SK-N-SH (cell line): ENCODE measurements at regions not wholly inside any gene's neighbourhood (a gene's known extent, or its start where the extent isn't known, plus 50 kb on each side); places are given as distances from the start of the nearest gene placed in this dataset.
A peak's percentile ranks its signal among the peaks of the same experiment; 100 is the strongest.

Source experiments
- CTCF ChIA-PET: fragments of 300-600, 350-600 bp; formaldehyde crosslinking; extraction: SDS; loops from one replicate; lab custom pipeline; 2021; lab: Yijun Ruan, JAX
- POLR2A ChIA-PET: fragments of 350-600 bp; sonication (Branson Sonifier 250); formaldehyde crosslinking; extraction: SDS; loops from one replicate; lab custom pipeline; 2020; ENCODE audit warnings: antibody characterized with exemption, inconsistent platforms; lab: Yijun Ruan, JAX
- DNase-seq: peaks from one replicate; pipeline ENCODE4 v3.0.0; 2012
- H2AFZ ChIP-seq: fragments of 200-600 bp; sonication (generic); 2 replicates; pipeline ENCODE4 v1.8.1; 2016; ENCODE audit warnings: antibody characterized with exemption, mild to moderate bottlenecking, low read depth
- H3F3A ChIP-seq: fragments of 200-600 bp; sonication (generic); replicated peaks from 2 replicates; pipeline ENCODE3; 2016; ENCODE audit warnings: antibody characterized with exemption, mild to moderate bottlenecking; ENCODE audit not compliant: insufficient read depth
- H3K27ac ChIP-seq, 2 experiments: fragments of 200-500 bp in 1 of 2; fragments of 200-600 bp in 1 of 2; sonication (Bioruptor generic) in 1 of 2; sonication (generic), shearing (Covaris generic) in 1 of 2; 2 replicates each; pipeline versions ENCODE4 v1.5.1 to v1.6.1; 2014 to 2016; ENCODE audit warnings: low read depth in 2 of 2, inconsistent platforms in 1 of 2, low read length in 1 of 2, mild to moderate bottlenecking in 1 of 2, mixed read lengths in 1 of 2
- H3K27me3 ChIP-seq: fragments of 200-600 bp; sonication (generic), shearing (Covaris generic); 2 replicates; pipeline ENCODE4 v1.6.1; 2016; ENCODE audit warnings: mixed run types; ENCODE audit not compliant: insufficient read depth
- H3K36me3 ChIP-seq, 2 experiments: fragments of 200-500 bp in 1 of 2; fragments of 200-600 bp in 1 of 2; sonication (Bioruptor generic) in 1 of 2; sonication (generic) in 1 of 2; replicated peaks in 1 of 2; 2 replicates each; pipeline versions ENCODE3 to v1.5.1; 2014 to 2016; ENCODE audit warnings: low read length in 1 of 2, mild to moderate bottlenecking in 1 of 2; ENCODE audit not compliant: insufficient read depth in 2 of 2, control insufficient read depth in 1 of 2
- H3K4me1 ChIP-seq, 2 experiments: fragments of 200-500 bp in 1 of 2; fragments of 200-600 bp in 1 of 2; sonication (Bioruptor generic) in 1 of 2; sonication (generic), shearing (Covaris generic) in 1 of 2; 2 replicates each; pipeline versions ENCODE4 v1.5.1 to v1.6.1; 2014 to 2016; ENCODE audit warnings: low read depth in 1 of 2, low read length in 1 of 2, mixed run types in 1 of 2; ENCODE audit not compliant: insufficient read depth in 2 of 2, control insufficient read depth in 1 of 2
- H3K4me2 ChIP-seq: fragments of 200-600 bp; sonication (generic), shearing (Covaris generic); 2 replicates; pipeline ENCODE4 v1.6.1; 2017; ENCODE audit warnings: mixed run types
- H3K4me3 ChIP-seq, 2 experiments: fragments of 200-500 bp in 1 of 2; fragments of 200-600 bp in 1 of 2; sonication (Bioruptor generic) in 1 of 2; sonication (generic), shearing (Covaris generic) in 1 of 2; 2 replicates each; pipeline versions ENCODE4 v1.5.1 to v1.8.1; 2014 to 2016; ENCODE audit warnings: low read depth in 2 of 2, inconsistent platforms in 1 of 2, low read length in 1 of 2, mild to moderate bottlenecking in 1 of 2, mixed read lengths in 1 of 2, moderate library complexity in 1 of 2
- H3K79me2 ChIP-seq: fragments of 200-600 bp; sonication (generic); 2 replicates; pipeline ENCODE4 v1.8.1; 2017; ENCODE audit warnings: mild to moderate bottlenecking; ENCODE audit not compliant: insufficient read depth
- H3K9ac ChIP-seq: fragments of 200-600 bp; sonication (generic); 2 replicates; pipeline ENCODE4 v1.6.1; 2017; ENCODE audit warnings: mixed run types
- H3K9me2 ChIP-seq: fragments of 200-600 bp; sonication (generic); 2 replicates; pipeline ENCODE4 v1.6.1; 2017; ENCODE audit warnings: mixed run types
- H3K9me3 ChIP-seq: fragments of 200-600 bp; sonication (generic); 2 replicates; pipeline ENCODE4 v1.6.1; 2017; ENCODE audit warnings: mixed run types, mild to moderate bottlenecking, moderate library complexity
- H4K20me1 ChIP-seq: fragments of 200-600 bp; sonication (generic); 2 replicates; pipeline ENCODE4 v1.6.1; 2017; ENCODE audit warnings: mild to moderate bottlenecking, mixed run types; ENCODE audit not compliant: insufficient read depth
- ELF1 ChIP-seq: IDR thresholded peaks from 2 replicates; pipeline ENCODE4 v1.4.0; 2012
- EP300 ChIP-seq, 2 experiments: IDR thresholded peaks; 2 replicates each; pipeline versions ENCODE4 v1.4.0 to v1.6.1; 2012; ENCODE audit warnings: borderline replicate concordance in 1 of 2, low read depth in 1 of 2, low read length in 1 of 2
- FOXJ3 ChIP-seq: sonication (generic); formaldehyde crosslinking; IDR thresholded peaks from 2 replicates; pipeline ENCODE4 v1.5.1; 2020; ENCODE audit warnings: mild to moderate bottlenecking, missing genetic modification reagents
- GABPA ChIP-seq: IDR thresholded peaks from 2 replicates; pipeline ENCODE4 v1.4.0; 2012; ENCODE audit warnings: low read depth, mild to moderate bottlenecking
- GATA2 ChIP-seq: sonication (generic); formaldehyde crosslinking; IDR thresholded peaks from 2 replicates; pipeline ENCODE4 v1.5.0; 2020; ENCODE audit warnings: mild to moderate bottlenecking, missing genetic modification reagents
- MEF2A ChIP-seq: IDR thresholded peaks from 2 replicates; pipeline ENCODE4 v1.4.0; 2012; ENCODE audit warnings: low read depth, borderline replicate concordance
- MXI1 ChIP-seq: IDR thresholded peaks from 2 replicates; pipeline ENCODE4 v1.6.1; 2012; ENCODE audit warnings: mild to moderate bottlenecking, low read depth, low read length, improper control_type of control experiment
- NFIC ChIP-seq: IDR thresholded peaks from 2 replicates; pipeline ENCODE4 v1.4.0; 2012; ENCODE audit warnings: borderline replicate concordance
- NRF1 ChIP-seq: IDR thresholded peaks from 2 replicates; pipeline ENCODE4 v1.6.1; 2012; ENCODE audit warnings: low read depth, mild to moderate bottlenecking, low read length
- POLR2AphosphoS5 ChIP-seq: IDR thresholded peaks from 2 replicates; pipeline ENCODE4 v1.6.1; 2012; ENCODE audit warnings: low read depth, low read length
- RAD21 ChIP-seq: IDR thresholded peaks from 2 replicates; pipeline ENCODE4 v1.6.1; 2012; ENCODE audit warnings: mild to moderate bottlenecking, low read length
- RCOR1 ChIP-seq: fragments of 150-350 bp; IDR thresholded peaks from 2 replicates; pipeline ENCODE4 v1.6.1; 2017; ENCODE audit warnings: antibody characterized with exemption, low read length
- RFX5 ChIP-seq: IDR thresholded peaks from 2 replicates; pipeline ENCODE4 v1.6.1; 2012; ENCODE audit warnings: mild to moderate bottlenecking, improper control_type of control experiment, low read length
- SIN3A ChIP-seq: IDR thresholded peaks from 2 replicates; pipeline ENCODE4 v1.6.1; 2012; ENCODE audit warnings: low read depth, mild to moderate bottlenecking, low read length, moderate library complexity, borderline replicate concordance
- TAF1 ChIP-seq: IDR thresholded peaks from 2 replicates; pipeline ENCODE4 v1.6.1; 2012; ENCODE audit warnings: low read depth, mild to moderate bottlenecking, low read length, moderate library complexity, borderline replicate concordance
- TCF12 ChIP-seq: IDR thresholded peaks from 2 replicates; pipeline ENCODE4 v1.4.0; 2012
- TEAD4 ChIP-seq: IDR thresholded peaks from 2 replicates; pipeline ENCODE4 v1.4.0; 2012; ENCODE audit warnings: mild to moderate bottlenecking, borderline replicate concordance; ENCODE audit not compliant: insufficient read depth
- YY1 ChIP-seq: IDR thresholded peaks from 2 replicates; pipeline ENCODE4 v1.4.0; 2012; ENCODE audit warnings: low read depth, mild to moderate bottlenecking
- TF ChIP-seq, protein P1 (sequence below): fragments of 150-350 bp; IDR thresholded peaks from 2 replicates; pipeline ENCODE4 v1.6.1; 2016; ENCODE audit warnings: mild to moderate bottlenecking, low read depth, low read length
- TF ChIP-seq, protein P2 (sequence below): IDR thresholded peaks from 2 replicates; pipeline ENCODE4 v1.4.0; 2012; ENCODE audit warnings: low read depth, borderline replicate concordance
- TF ChIP-seq, protein P3 (sequence below): IDR thresholded peaks from 2 replicates; pipeline ENCODE4; 2012
- TF ChIP-seq, protein P4 (sequence below): IDR thresholded peaks from 2 replicates; pipeline ENCODE4 v1.4.0; 2012; ENCODE audit warnings: low read depth, borderline replicate concordance
- TF ChIP-seq, protein P5 (sequence below): IDR thresholded peaks from 2 replicates; pipeline ENCODE4 v1.6.1; 2012; ENCODE audit warnings: mild to moderate bottlenecking, low read depth, low read length, moderate library complexity

DNA sequence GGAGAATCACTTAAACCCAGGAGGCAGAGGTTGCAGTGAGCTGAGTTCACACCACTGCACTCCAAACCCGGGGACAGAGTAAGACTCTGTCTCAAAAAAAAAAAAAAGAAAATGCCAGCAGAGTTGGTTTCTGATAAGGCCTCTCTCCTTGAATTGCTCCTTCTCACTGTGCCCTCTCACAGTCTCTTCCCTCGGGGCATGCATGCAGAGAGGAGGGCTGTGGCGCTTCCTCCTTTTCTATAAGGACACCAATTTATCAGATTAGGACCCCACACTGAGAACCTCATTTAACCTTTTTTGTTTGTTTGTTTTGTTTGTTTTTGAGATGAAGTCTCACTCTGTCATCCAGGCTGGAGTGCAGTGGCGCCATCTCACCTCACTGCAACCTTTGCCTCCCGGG is 110.5 kb downstream of the ZFP36L2 start (continued):
- TF ChIP-seq, protein P1, sequence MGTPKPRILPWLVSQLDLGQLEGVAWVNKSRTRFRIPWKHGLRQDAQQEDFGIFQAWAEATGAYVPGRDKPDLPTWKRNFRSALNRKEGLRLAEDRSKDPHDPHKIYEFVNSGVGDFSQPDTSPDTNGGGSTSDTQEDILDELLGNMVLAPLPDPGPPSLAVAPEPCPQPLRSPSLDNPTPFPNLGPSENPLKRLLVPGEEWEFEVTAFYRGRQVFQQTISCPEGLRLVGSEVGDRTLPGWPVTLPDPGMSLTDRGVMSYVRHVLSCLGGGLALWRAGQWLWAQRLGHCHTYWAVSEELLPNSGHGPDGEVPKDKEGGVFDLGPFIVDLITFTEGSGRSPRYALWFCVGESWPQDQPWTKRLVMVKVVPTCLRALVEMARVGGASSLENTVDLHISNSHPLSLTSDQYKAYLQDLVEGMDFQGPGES, result no peak
- TF ChIP-seq POLR2AphosphoS5 (no peak), GABPA (no peak), MXI1 (no peak), SIN3A (no peak)

DNA sequence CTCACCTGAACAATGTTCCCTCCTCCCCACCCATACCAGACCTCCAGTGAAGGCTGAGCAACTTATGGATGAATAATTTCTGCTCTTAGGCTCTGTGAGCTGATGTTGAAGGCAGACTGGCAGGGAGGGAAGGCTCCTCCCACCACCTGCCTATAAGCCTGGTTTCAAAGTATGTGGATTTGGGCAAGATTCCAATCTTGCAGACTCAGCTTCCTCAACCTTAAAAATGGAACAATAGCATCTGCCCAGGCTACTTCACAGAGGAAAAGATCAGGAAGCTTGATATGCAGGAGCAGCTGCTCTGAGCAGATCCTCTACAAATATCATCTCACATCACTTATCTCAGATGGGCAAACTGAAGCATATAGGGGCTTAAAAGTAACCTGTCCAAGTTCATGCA is 112.2 kb downstream of the ZFP36L2 start:
- H2AFZ ChIP-seq, result no peak overlapping the region
- peaks cover 9% of the 10 kb centered on the region for H3F3A ChIP-seq
- no peak overlapping the region for H3K27ac ChIP-seq
- no peak for DNase-seq
- CTCF ChIA-PET, result interaction anchor here (0.6 to 0.8 kb wide), 2 partner anchors 9 to 167 kb away, joined by 3 read pairs; no protein-coding TSS in a partner anchor
- no peak overlapping the region for H3K9ac ChIP-seq
- no peak overlapping the region for H3K4me2 ChIP-seq
- no peaks in the 10 kb centered on the region for H4K20me1 ChIP-seq
- H3K4me1 ChIP-seq, result peaks cover 9 to 20% of the 10 kb centered on the region in 2 experiments; a peak in 3 of 4 replicates
- no peaks in the 10 kb centered on the region for H3K79me2 ChIP-seq
- no peaks in the 10 kb centered on the region for H3K9me2 ChIP-seq
- H3K36me3 ChIP-seq, result no peaks in the 10 kb centered on the region
- H3K9me3 ChIP-seq, result no peaks in the 10 kb centered on the region
- H3K4me3 ChIP-seq, result no peak overlapping the region
- no peaks in the 10 kb centered on the region for H3K27me3 ChIP-seq
- POLR2A ChIA-PET, result interaction anchor here (0.6 kb wide), 1 partner anchor 53 kb away, joined by 3 read pairs; no protein-coding TSS in a partner anchor
- TF ChIP-seq POLR2AphosphoS5, result no peak
- TF ChIP-seq, protein P2, sequence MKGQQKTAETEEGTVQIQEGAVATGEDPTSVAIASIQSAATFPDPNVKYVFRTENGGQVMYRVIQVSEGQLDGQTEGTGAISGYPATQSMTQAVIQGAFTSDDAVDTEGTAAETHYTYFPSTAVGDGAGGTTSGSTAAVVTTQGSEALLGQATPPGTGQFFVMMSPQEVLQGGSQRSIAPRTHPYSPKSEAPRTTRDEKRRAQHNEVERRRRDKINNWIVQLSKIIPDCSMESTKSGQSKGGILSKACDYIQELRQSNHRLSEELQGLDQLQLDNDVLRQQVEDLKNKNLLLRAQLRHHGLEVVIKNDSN, result no peak
- TF ChIP-seq, protein P3, sequence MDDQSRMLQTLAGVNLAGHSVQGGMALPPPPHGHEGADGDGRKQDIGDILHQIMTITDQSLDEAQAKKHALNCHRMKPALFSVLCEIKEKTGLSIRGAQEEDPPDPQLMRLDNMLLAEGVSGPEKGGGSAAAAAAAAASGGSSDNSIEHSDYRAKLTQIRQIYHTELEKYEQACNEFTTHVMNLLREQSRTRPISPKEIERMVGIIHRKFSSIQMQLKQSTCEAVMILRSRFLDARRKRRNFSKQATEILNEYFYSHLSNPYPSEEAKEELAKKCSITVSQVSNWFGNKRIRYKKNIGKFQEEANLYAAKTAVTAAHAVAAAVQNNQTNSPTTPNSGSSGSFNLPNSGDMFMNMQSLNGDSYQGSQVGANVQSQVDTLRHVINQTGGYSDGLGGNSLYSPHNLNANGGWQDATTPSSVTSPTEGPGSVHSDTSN, result 0 out of 2 replicates have a peak, but pooled peaks have one; percentile 21
- peak in 1 of 2 experiments; percentile 30; a peak in 1 of 4 replicates for TF ChIP-seq EP300 (IDR thresholded peaks at IDR 0.05; ENCODE audit: borderline replicate concordance in 1 of 2, low read depth in 1 of 2, low read length in 1 of 2)
- TF ChIP-seq NRF1, result no peak
- TF ChIP-seq, protein P4, sequence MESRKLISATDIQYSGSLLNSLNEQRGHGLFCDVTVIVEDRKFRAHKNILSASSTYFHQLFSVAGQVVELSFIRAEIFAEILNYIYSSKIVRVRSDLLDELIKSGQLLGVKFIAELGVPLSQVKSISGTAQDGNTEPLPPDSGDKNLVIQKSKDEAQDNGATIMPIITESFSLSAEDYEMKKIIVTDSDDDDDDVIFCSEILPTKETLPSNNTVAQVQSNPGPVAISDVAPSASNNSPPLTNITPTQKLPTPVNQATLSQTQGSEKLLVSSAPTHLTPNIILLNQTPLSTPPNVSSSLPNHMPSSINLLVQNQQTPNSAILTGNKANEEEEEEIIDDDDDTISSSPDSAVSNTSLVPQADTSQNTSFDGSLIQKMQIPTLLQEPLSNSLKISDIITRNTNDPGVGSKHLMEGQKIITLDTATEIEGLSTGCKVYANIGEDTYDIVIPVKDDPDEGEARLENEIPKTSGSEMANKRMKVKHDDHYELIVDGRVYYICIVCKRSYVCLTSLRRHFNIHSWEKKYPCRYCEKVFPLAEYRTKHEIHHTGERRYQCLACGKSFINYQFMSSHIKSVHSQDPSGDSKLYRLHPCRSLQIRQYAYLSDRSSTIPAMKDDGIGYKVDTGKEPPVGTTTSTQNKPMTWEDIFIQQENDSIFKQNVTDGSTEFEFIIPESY, result no peak
- peak; percentile 47; the same call in 1 of the 2 replicates for TF ChIP-seq RCOR1
- TF ChIP-seq TEAD4, result 0 out of 2 replicates have a peak, but pooled peaks have one; percentile 15
- no peak for TF ChIP-seq SIN3A
- no peak for TF ChIP-seq MXI1
- peak; percentile 43 for TF ChIP-seq GATA2 (CRISPR knock-in tag)
- TF ChIP-seq YY1, result no peak
- TF ChIP-seq RFX5, result no peak
- TF ChIP-seq NFIC, result peak; percentile 90
- peak; percentile 88 for TF ChIP-seq TCF12
- no peak for TF ChIP-seq MEF2A
- no peak for TF ChIP-seq FOXJ3 (CRISPR knock-in tag)
- TF ChIP-seq ELF1, result no peak
- TF ChIP-seq, protein P5, sequence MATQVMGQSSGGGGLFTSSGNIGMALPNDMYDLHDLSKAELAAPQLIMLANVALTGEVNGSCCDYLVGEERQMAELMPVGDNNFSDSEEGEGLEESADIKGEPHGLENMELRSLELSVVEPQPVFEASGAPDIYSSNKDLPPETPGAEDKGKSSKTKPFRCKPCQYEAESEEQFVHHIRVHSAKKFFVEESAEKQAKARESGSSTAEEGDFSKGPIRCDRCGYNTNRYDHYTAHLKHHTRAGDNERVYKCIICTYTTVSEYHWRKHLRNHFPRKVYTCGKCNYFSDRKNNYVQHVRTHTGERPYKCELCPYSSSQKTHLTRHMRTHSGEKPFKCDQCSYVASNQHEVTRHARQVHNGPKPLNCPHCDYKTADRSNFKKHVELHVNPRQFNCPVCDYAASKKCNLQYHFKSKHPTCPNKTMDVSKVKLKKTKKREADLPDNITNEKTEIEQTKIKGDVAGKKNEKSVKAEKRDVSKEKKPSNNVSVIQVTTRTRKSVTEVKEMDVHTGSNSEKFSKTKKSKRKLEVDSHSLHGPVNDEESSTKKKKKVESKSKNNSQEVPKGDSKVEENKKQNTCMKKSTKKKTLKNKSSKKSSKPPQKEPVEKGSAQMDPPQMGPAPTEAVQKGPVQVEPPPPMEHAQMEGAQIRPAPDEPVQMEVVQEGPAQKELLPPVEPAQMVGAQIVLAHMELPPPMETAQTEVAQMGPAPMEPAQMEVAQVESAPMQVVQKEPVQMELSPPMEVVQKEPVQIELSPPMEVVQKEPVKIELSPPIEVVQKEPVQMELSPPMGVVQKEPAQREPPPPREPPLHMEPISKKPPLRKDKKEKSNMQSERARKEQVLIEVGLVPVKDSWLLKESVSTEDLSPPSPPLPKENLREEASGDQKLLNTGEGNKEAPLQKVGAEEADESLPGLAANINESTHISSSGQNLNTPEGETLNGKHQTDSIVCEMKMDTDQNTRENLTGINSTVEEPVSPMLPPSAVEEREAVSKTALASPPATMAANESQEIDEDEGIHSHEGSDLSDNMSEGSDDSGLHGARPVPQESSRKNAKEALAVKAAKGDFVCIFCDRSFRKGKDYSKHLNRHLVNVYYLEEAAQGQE, result no peak
- no peak for TF ChIP-seq RAD21
- TF ChIP-seq TAF1, result no peak
